Endothelial cell (in vitro differentiated cells): ENCODE measurements at regions not wholly inside any gene's neighbourhood (a gene's known extent, or its start where the extent isn't known, plus 50 kb on each side); places are given as distances from the start of the nearest gene placed in this dataset.

ENCODE experiments used
- DNase-seq: peaks from one replicate; pipeline ENCODE4 v3.0.0; 2021; ENCODE audit warnings: low spot score
- H3K27ac Mint-ChIP-seq: one replicate; pipeline ENCODE4 v1.8.0; 2021; ENCODE audit warnings: mixed read lengths, inconsistent platforms; ENCODE audit not compliant: unreplicated experiment
- H3K27me3 Mint-ChIP-seq: one replicate; pipeline ENCODE4 v1.8.0; 2021; ENCODE audit warnings: mild to moderate bottlenecking, moderate library complexity, mixed read lengths, inconsistent platforms; ENCODE audit not compliant: unreplicated experiment
- H3K36me3 Mint-ChIP-seq: one replicate; pipeline ENCODE4 v1.8.0; 2021; ENCODE audit warnings: mild to moderate bottlenecking, low read depth, mixed read lengths, inconsistent platforms; ENCODE audit not compliant: unreplicated experiment
- H3K4me1 Mint-ChIP-seq: one replicate; pipeline ENCODE4 v1.8.0; 2021; ENCODE audit warnings: mild to moderate bottlenecking, mixed read lengths, inconsistent platforms; ENCODE audit not compliant: unreplicated experiment
- H3K4me3 Mint-ChIP-seq: one replicate; pipeline ENCODE4 v1.8.0; 2021; ENCODE audit warnings: mild to moderate bottlenecking, mixed read lengths, inconsistent platforms; ENCODE audit not compliant: unreplicated experiment
- H3K9me3 Mint-ChIP-seq: one replicate; pipeline ENCODE4 v1.8.0; 2021; ENCODE audit warnings: mixed read lengths, inconsistent platforms; ENCODE audit not compliant: unreplicated experiment
- CTCF ChIP-seq: fragments of 200-600 bp; sonication (generic); IDR thresholded peaks from one replicate; pipeline ENCODE4 v1.5.0; 2021; ENCODE audit warnings: antibody characterized with exemption; ENCODE audit not compliant: unreplicated experiment

GRCh38 chr2:22003270-22003669 is 879.5 kb downstream of the TDRD15 start:
- TF ChIP-seq CTCF = no peak
- no peak for DNase-seq
- no peaks in the 10 kb centered on the region for H3K4me1 Mint-ChIP-seq
- H3K9me3 Mint-ChIP-seq = no peaks in the 10 kb centered on the region
- no peak overlapping the region for H3K4me3 Mint-ChIP-seq
- no peaks in the 10 kb centered on the region for H3K36me3 Mint-ChIP-seq
- H3K27me3 Mint-ChIP-seq = peaks cover 3% of the 10 kb centered on the region
- H3K27ac Mint-ChIP-seq = no peak overlapping the region

- Mint-ChIP-seq H3K27me3 (no peaks in the 10 kb centered on the region), H3K4me1 (no peaks in the 10 kb centered on the region), H3K9me3 (no peaks in the 10 kb centered on the region), H3K4me3 (no peak overlapping the region), H3K36me3 (no peaks in the 10 kb centered on the region), H3K27ac (no peak overlapping the region)
- no peak for DNase-seq
- TF ChIP-seq CTCF = no peak
These were observed 887.3 kb downstream of the TDRD15 start for GRCh38 chr2:22011048-22011447.

- Mint-ChIP-seq H3K4me1 (no peaks in the 10 kb centered on the region), H3K36me3 (no peaks in the 10 kb centered on the region), H3K27ac (no peak overlapping the region), H3K27me3 (no peaks in the 10 kb centered on the region), H3K4me3 (no peak overlapping the region), H3K9me3 (no peaks in the 10 kb centered on the region)
- no peak for TF ChIP-seq CTCF
- no peak for DNase-seq
These were observed 896.4 kb downstream of the TDRD15 start for GRCh38 chr2:22020091-22020742.

GRCh38 chr2:22027345-22028005 is 903.7 kb downstream of the TDRD15 start:
- no peaks in the 10 kb centered on the region for H3K27me3 Mint-ChIP-seq
- H3K4me1 Mint-ChIP-seq = no peaks in the 10 kb centered on the region
- no peaks in the 10 kb centered on the region for H3K36me3 Mint-ChIP-seq
- no peak overlapping the region for H3K4me3 Mint-ChIP-seq
- H3K27ac Mint-ChIP-seq = no peak overlapping the region
- no peak for DNase-seq
- TF ChIP-seq CTCF = no peak
- no peaks in the 10 kb centered on the region for H3K9me3 Mint-ChIP-seq

GRCh38 chr2:22035361-22035830 is 911.6 kb downstream of the TDRD15 start:
- Mint-ChIP-seq H3K4me1 (peaks cover 10% of the 10 kb centered on the region), H3K27ac (no peak overlapping the region), H3K36me3 (no peaks in the 10 kb centered on the region), H3K9me3 (no peaks in the 10 kb centered on the region), H3K4me3 (no peak overlapping the region), H3K27me3 (no peaks in the 10 kb centered on the region)
- DNase-seq = no peak
- TF ChIP-seq CTCF = no peak
